Vagina (tissue), 2 donors: ENCODE measurements at regions not wholly inside any gene's neighbourhood (a gene's known extent, or its start where the extent isn't known, plus 50 kb on each side); places are given as distances from the start of the nearest gene placed in this dataset.

Experiments used
- CTCF ChIP-seq, 3 experiments: fragments of 450-650 bp in 2 of 3; fragments of 200-600 bp in 1 of 3; sonication (generic) in 1 of 3; IDR thresholded peaks; one replicate each; pipeline ENCODE4 v1.5.1; 2017 to 2019; ENCODE audit warnings: antibody characterized with exemption in 3 of 3, mild to moderate bottlenecking in 2 of 3, moderate library complexity in 2 of 3
- POLR2AphosphoS5 ChIP-seq, 2 donors: sonication (generic); formaldehyde crosslinking; IDR thresholded peaks; one replicate each; pipeline ENCODE4 v1.9.0; 2017; ENCODE audit warnings: antibody characterized with exemption in 2 of 2, mild to moderate bottlenecking in 2 of 2, low read depth in 1 of 2; ENCODE audit not compliant: insufficient read depth in 1 of 2

DNA sequence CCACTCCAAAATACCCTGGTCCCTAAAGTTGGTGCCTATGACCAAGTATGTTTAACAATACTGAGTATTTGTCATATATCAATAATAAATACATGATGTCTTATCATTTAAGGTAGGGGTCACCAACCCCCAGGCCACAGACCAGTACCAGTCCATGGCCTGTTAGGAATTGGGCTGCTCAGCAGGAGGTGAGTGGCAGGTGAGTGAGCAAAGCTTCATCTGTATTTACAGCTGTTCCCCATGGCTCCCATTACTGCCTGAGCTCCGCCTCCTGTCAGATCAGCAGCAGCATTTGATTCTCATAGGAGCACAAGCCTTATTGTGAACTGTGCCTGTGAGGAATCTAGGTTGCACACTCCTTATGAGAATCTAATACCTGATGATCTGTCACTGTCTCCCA is 126.2 kb downstream of the HNRNPD start:
- TF ChIP-seq CTCF (IDR thresholded peaks at IDR 0.05) (no peak), POLR2AphosphoS5 (IDR thresholded peaks at IDR 0.05; ENCODE audit: insufficient read depth in 1 of 2, low read depth in 1 of 2) (no peak)
